H9 (cell line): ENCODE measurements at regions not wholly inside any gene's neighbourhood (a gene's known extent, or its start where the extent isn't known, plus 50 kb on each side); places are given as distances from the start of the nearest gene placed in this dataset.

ENCODE experiments used
- DNase-seq: peaks from one replicate; pipeline ENCODE4 v3.0.0-alpha.2; 2017
- H2AFZ ChIP-seq: one replicate; pipeline ENCODE4 v1.6.1; 2013; ENCODE audit warnings: mild to moderate bottlenecking, low read length, control low read depth, moderate library complexity
- H2AK5ac ChIP-seq: 2 replicates; pipeline ENCODE4 v1.6.1; 2013; ENCODE audit warnings: low read length, control low read depth, mixed read lengths; ENCODE audit not compliant: insufficient read length
- H2BK120ac ChIP-seq: one replicate; pipeline ENCODE4 v1.6.1; 2013; ENCODE audit warnings: low read depth, mild to moderate bottlenecking, low read length, control low read depth, inconsistent platforms; ENCODE audit not compliant: poor library complexity, severe bottlenecking
- H2BK12ac ChIP-seq: 2 replicates; pipeline ENCODE4 v1.6.1; 2013; ENCODE audit warnings: low read length, control low read depth, mixed read lengths, low read depth; ENCODE audit not compliant: insufficient read length
- H2BK15ac ChIP-seq: 2 replicates; pipeline ENCODE4 v1.6.1; 2013; ENCODE audit warnings: low read depth, low read length, control low read depth
- H2BK20ac ChIP-seq: one replicate; pipeline ENCODE4 v1.6.1; 2013; ENCODE audit warnings: low read depth, mild to moderate bottlenecking, low read length, control low read depth, inconsistent platforms; ENCODE audit not compliant: poor library complexity, severe bottlenecking
- H2BK5ac ChIP-seq: 2 replicates; pipeline ENCODE4 v1.6.1; 2013; ENCODE audit warnings: low read length, control low read depth, mixed read lengths; ENCODE audit not compliant: insufficient read length
- H3K14ac ChIP-seq: 2 replicates; pipeline ENCODE4 v1.6.1; 2013; ENCODE audit warnings: low read length, control low read depth; ENCODE audit not compliant: insufficient read depth
- H3K18ac ChIP-seq: 2 replicates; pipeline ENCODE4 v1.6.1; 2013; ENCODE audit warnings: low read depth, mild to moderate bottlenecking, mixed read lengths, low read length, control low read depth; ENCODE audit not compliant: insufficient read length
- H3K23ac ChIP-seq: 2 replicates; pipeline ENCODE4 v1.6.1; 2013; ENCODE audit warnings: low read length, control low read depth, mixed read lengths, low read depth; ENCODE audit not compliant: insufficient read length
- H3K23me2 ChIP-seq: 2 replicates; pipeline ENCODE4 v1.6.1; 2013; ENCODE audit warnings: low read depth, mild to moderate bottlenecking, mixed read lengths, low read length, control low read depth; ENCODE audit not compliant: insufficient read length, poor library complexity, severe bottlenecking
- H3K27ac ChIP-seq: 2 replicates; pipeline ENCODE4 v1.5.1; 2013; ENCODE audit warnings: low read length, control low read depth, mixed read lengths, low read depth; ENCODE audit not compliant: insufficient read length
- H3K27me3 ChIP-seq: 2 replicates; pipeline ENCODE4 v1.6.1; 2013; ENCODE audit warnings: low read length, control low read depth, inconsistent platforms; ENCODE audit not compliant: insufficient read depth
- H3K4ac ChIP-seq: 2 replicates; pipeline ENCODE4 v1.6.1; 2013; ENCODE audit warnings: low read depth, mild to moderate bottlenecking, control low read depth, inconsistent platforms, low read length, moderate library complexity
- H3K4me1 ChIP-seq: 2 replicates; pipeline ENCODE4 v1.6.1; 2013; ENCODE audit warnings: low read length, control low read depth, inconsistent platforms; ENCODE audit not compliant: insufficient read depth
- H3K4me2 ChIP-seq: 2 replicates; pipeline ENCODE4 v1.6.1; 2013; ENCODE audit warnings: low read length, control low read depth, mixed read lengths; ENCODE audit not compliant: insufficient read length, insufficient read depth
- H3K56ac ChIP-seq: 2 replicates; pipeline ENCODE4 v1.6.1; 2013; ENCODE audit warnings: low read depth, mild to moderate bottlenecking, mixed read lengths, low read length, control low read depth; ENCODE audit not compliant: insufficient read length
- H3K79me1 ChIP-seq: 2 replicates; pipeline ENCODE4 v1.6.1; 2013; ENCODE audit warnings: low read depth, mild to moderate bottlenecking, moderate library complexity, low read length, control low read depth, inconsistent platforms; ENCODE audit not compliant: insufficient read depth, poor library complexity, severe bottlenecking
- H3K79me2 ChIP-seq: 2 replicates; pipeline ENCODE4 v1.6.1; 2013; ENCODE audit warnings: low read length, control low read depth, inconsistent platforms; ENCODE audit not compliant: insufficient read depth
- H3K9ac ChIP-seq: 2 replicates; pipeline ENCODE4 v1.6.1; 2013; ENCODE audit warnings: low read length, control low read depth, mixed read lengths; ENCODE audit not compliant: insufficient read length; ENCODE audit errors: extremely low read depth
- H3K9me3 ChIP-seq: one replicate; pipeline ENCODE4 v1.6.1; 2013; ENCODE audit warnings: low read depth, low read length, inconsistent platforms; ENCODE audit not compliant: control insufficient read depth
- H3T11ph ChIP-seq: one replicate; pipeline ENCODE4 v1.6.1; 2013; ENCODE audit warnings: mild to moderate bottlenecking, low read length, control low read depth, inconsistent platforms
- H4K20me1 ChIP-seq: one replicate; pipeline ENCODE4 v1.6.1; 2013; ENCODE audit not compliant: control insufficient read depth, insufficient read length, insufficient read depth
- H4K5ac ChIP-seq: 2 replicates; pipeline ENCODE4 v1.6.1; 2013; ENCODE audit warnings: low read depth, mild to moderate bottlenecking, mixed read lengths, low read length, control low read depth; ENCODE audit not compliant: insufficient read length
- H4K8ac ChIP-seq: replicated peaks from 2 replicates; pipeline ENCODE4 v1.6.1; 2013; ENCODE audit warnings: low read length, control low read depth, mixed read lengths, low read depth; ENCODE audit not compliant: insufficient read length
- H4K91ac ChIP-seq: 2 replicates; pipeline ENCODE4 v1.6.1; 2013; ENCODE audit warnings: low read depth, mild to moderate bottlenecking, moderate library complexity, mixed read lengths, low read length, control low read depth; ENCODE audit not compliant: insufficient read length
- H3K27ac Mint-ChIP-seq, 3 experiments: 2 replicates in 2 of 3; 3 replicates in 1 of 3; pipeline ENCODE4 v1.8.0; 2020 to 2021; ENCODE audit warnings: mixed read lengths in 3 of 3, mild to moderate bottlenecking in 1 of 3, moderate library complexity in 1 of 3
- H3K27me3 Mint-ChIP-seq: 2 replicates; pipeline ENCODE4 v1.8.0; 2021; ENCODE audit warnings: low read depth, mild to moderate bottlenecking, moderate library complexity, mixed read lengths
- H3K36me3 Mint-ChIP-seq, 3 experiments: 2 replicates in 2 of 3; 3 replicates in 1 of 3; pipeline ENCODE4 v1.8.0; 2020 to 2021; ENCODE audit warnings: low read depth in 3 of 3, mixed read lengths in 3 of 3; ENCODE audit not compliant: insufficient read depth in 1 of 3
- H3K4me1 Mint-ChIP-seq, 2 experiments: 2 replicates each; pipeline ENCODE4 v1.8.0; 2020; ENCODE audit warnings: mixed read lengths in 2 of 2
- H3K4me3 Mint-ChIP-seq, 2 experiments: 2 replicates in 1 of 2; 3 replicates in 1 of 2; pipeline ENCODE4 v1.8.0; 2020 to 2021; ENCODE audit warnings: mild to moderate bottlenecking in 2 of 2, mixed read lengths in 2 of 2, moderate library complexity in 1 of 2
- H3K9me3 Mint-ChIP-seq, 2 experiments: 2 replicates in 1 of 2; 3 replicates in 1 of 2; pipeline ENCODE4 v1.8.0; 2020; ENCODE audit warnings: mild to moderate bottlenecking in 2 of 2, mixed read lengths in 2 of 2, moderate library complexity in 1 of 2
- WGBS: extraction: QIAGEN DNeasy Blood & Tissue Kit; methylation state at CpG from one replicate; pipeline ENCODE4 v1.1.7; 2013; ENCODE audit warnings: missing lambda C conversion rate, low lambda C conversion rate, mixed read lengths; ENCODE audit not compliant: insufficient read length; ENCODE audit errors: extremely low coverage; 5-methylcytosine and 5-hydroxymethylcytosine counted together
- TF ChIP-seq, protein P1 (sequence below): fragments of 200-600 bp; sonication (generic); conservative IDR thresholded peaks from 3 replicates; pipeline ENCODE4 v1.8.0; 2021; ENCODE audit warnings: antibody characterized with exemption, mild to moderate bottlenecking

- H3K9ac ChIP-seq: no peak overlapping the region
- no peak overlapping the region for H2BK12ac ChIP-seq
- Mint-ChIP-seq H3K27me3 (no peaks in the 10 kb centered on the region), H3K4me1 (peaks cover 10 to 16% of the 10 kb centered on the region in 2 experiments), H3K4me3 (no peak overlapping the region), H3K9me3 (no peaks in the 10 kb centered on the region), H3K27ac (no peak overlapping the region), H3K36me3 (no peaks in the 10 kb centered on the region)
- no peaks in the 10 kb centered on the region for H3K9me3 ChIP-seq
- H4K91ac ChIP-seq: no peak overlapping the region
- no peak overlapping the region for H3K14ac ChIP-seq
- no peak overlapping the region for H4K5ac ChIP-seq
- no peak overlapping the region for H3T11ph ChIP-seq
- H3K56ac ChIP-seq: no peak overlapping the region
- H2BK15ac ChIP-seq: no peak overlapping the region
- H2BK120ac ChIP-seq: no peak overlapping the region
- H4K20me1 ChIP-seq: no peaks in the 10 kb centered on the region
- H3K4me1 ChIP-seq: no peaks in the 10 kb centered on the region
- H3K4me2 ChIP-seq: no peak overlapping the region
- TF ChIP-seq, protein P1, sequence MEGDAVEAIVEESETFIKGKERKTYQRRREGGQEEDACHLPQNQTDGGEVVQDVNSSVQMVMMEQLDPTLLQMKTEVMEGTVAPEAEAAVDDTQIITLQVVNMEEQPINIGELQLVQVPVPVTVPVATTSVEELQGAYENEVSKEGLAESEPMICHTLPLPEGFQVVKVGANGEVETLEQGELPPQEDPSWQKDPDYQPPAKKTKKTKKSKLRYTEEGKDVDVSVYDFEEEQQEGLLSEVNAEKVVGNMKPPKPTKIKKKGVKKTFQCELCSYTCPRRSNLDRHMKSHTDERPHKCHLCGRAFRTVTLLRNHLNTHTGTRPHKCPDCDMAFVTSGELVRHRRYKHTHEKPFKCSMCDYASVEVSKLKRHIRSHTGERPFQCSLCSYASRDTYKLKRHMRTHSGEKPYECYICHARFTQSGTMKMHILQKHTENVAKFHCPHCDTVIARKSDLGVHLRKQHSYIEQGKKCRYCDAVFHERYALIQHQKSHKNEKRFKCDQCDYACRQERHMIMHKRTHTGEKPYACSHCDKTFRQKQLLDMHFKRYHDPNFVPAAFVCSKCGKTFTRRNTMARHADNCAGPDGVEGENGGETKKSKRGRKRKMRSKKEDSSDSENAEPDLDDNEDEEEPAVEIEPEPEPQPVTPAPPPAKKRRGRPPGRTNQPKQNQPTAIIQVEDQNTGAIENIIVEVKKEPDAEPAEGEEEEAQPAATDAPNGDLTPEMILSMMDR: no peak
- no peak overlapping the region for H3K18ac ChIP-seq
- no peak overlapping the region for H4K8ac ChIP-seq
- no peak for DNase-seq
- H3K27me3 ChIP-seq: no peaks in the 10 kb centered on the region
- H3K27ac ChIP-seq: no peak overlapping the region
- H3K79me1 ChIP-seq: no peaks in the 10 kb centered on the region
- H3K4ac ChIP-seq: no peak overlapping the region
- H3K23me2 ChIP-seq: no peaks in the 10 kb centered on the region
- H2BK5ac ChIP-seq: no peak overlapping the region
- H3K23ac ChIP-seq: no peak overlapping the region
- no peak overlapping the region for H2BK20ac ChIP-seq
- H2AK5ac ChIP-seq: no peak overlapping the region
- no peaks in the 10 kb centered on the region for H3K79me2 ChIP-seq
- H2AFZ ChIP-seq: no peak overlapping the region
- WGBS: no CpG with 5 or more reads among the region's 1 CpG
Measured at GRCh38 chr4:79497001-79497400, 89.0 kb upstream of the GK2 start.
